HL-60 (cell line): ENCODE measurements at regions not wholly inside any gene's neighbourhood (a gene's known extent, or its start where the extent isn't known, plus 50 kb on each side); places are given as distances from the start of the nearest gene placed in this dataset.

Experiments
- GABPA ChIP-seq: IDR thresholded peaks from 2 replicates; pipeline ENCODE4 v1.6.1; 2012; ENCODE audit warnings: low read depth
- POLR2AphosphoS5 ChIP-seq: IDR thresholded peaks from 2 replicates; pipeline ENCODE4 v1.6.1; 2012; ENCODE audit warnings: low read depth
- TF ChIP-seq, protein P1 (sequence below): IDR thresholded peaks from one replicate; pipeline ENCODE4 v1.5.1; 2011; ENCODE audit warnings: low read length, control low read depth, inconsistent platforms; ENCODE audit not compliant: insufficient read depth
- TF ChIP-seq, protein P2 (sequence below): IDR thresholded peaks from 2 replicates; pipeline ENCODE4 v1.6.1; 2012; ENCODE audit warnings: low read depth; ENCODE audit not compliant: insufficient replicate concordance

DNA sequence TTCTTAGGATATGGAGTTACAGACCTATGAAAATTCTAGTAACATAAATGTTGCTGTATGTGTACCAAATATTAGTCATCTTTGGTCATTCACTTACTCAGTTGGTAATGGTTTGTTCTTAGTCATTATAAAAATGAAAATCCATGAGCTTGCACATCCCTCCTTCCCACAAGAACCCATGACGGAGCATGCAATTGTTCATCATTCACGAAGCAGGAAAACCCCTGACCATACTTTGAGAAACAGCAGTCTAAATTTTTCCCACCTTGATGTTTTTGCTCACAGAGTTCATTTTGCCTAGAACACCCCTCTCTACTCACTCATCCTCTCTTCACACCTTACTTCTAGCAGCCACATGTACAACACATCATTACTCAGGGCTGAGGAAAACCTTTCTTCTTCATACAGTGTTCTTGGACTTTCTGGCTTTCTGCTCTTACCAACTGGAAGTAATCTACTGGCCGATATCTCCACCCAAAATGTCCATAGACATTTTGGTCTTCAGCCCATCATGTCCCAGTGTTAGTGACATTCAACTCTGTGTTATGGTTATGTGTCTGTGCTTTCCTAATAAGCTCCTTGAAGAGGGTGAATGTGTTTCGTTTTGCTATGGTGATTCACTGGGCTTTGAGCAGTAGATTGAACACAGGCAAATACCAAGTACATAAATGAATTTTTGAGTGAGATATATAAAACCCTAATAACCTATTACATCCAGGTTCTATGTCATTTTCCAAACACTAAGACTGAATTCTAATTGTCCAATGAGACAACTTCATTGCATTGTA, 189.9 kb downstream of the ZC3H11B start:
- TF ChIP-seq, protein P1, sequence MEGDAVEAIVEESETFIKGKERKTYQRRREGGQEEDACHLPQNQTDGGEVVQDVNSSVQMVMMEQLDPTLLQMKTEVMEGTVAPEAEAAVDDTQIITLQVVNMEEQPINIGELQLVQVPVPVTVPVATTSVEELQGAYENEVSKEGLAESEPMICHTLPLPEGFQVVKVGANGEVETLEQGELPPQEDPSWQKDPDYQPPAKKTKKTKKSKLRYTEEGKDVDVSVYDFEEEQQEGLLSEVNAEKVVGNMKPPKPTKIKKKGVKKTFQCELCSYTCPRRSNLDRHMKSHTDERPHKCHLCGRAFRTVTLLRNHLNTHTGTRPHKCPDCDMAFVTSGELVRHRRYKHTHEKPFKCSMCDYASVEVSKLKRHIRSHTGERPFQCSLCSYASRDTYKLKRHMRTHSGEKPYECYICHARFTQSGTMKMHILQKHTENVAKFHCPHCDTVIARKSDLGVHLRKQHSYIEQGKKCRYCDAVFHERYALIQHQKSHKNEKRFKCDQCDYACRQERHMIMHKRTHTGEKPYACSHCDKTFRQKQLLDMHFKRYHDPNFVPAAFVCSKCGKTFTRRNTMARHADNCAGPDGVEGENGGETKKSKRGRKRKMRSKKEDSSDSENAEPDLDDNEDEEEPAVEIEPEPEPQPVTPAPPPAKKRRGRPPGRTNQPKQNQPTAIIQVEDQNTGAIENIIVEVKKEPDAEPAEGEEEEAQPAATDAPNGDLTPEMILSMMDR: no peak
- TF ChIP-seq POLR2AphosphoS5 (no peak), GABPA (no peak)
- TF ChIP-seq, protein P2, sequence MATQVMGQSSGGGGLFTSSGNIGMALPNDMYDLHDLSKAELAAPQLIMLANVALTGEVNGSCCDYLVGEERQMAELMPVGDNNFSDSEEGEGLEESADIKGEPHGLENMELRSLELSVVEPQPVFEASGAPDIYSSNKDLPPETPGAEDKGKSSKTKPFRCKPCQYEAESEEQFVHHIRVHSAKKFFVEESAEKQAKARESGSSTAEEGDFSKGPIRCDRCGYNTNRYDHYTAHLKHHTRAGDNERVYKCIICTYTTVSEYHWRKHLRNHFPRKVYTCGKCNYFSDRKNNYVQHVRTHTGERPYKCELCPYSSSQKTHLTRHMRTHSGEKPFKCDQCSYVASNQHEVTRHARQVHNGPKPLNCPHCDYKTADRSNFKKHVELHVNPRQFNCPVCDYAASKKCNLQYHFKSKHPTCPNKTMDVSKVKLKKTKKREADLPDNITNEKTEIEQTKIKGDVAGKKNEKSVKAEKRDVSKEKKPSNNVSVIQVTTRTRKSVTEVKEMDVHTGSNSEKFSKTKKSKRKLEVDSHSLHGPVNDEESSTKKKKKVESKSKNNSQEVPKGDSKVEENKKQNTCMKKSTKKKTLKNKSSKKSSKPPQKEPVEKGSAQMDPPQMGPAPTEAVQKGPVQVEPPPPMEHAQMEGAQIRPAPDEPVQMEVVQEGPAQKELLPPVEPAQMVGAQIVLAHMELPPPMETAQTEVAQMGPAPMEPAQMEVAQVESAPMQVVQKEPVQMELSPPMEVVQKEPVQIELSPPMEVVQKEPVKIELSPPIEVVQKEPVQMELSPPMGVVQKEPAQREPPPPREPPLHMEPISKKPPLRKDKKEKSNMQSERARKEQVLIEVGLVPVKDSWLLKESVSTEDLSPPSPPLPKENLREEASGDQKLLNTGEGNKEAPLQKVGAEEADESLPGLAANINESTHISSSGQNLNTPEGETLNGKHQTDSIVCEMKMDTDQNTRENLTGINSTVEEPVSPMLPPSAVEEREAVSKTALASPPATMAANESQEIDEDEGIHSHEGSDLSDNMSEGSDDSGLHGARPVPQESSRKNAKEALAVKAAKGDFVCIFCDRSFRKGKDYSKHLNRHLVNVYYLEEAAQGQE: no peak
